Body of pancreas (tissue), 4 donors: ENCODE measurements at regions not wholly inside any gene's neighbourhood (a gene's known extent, or its start where the extent isn't known, plus 50 kb on each side); places are given as distances from the start of the nearest gene placed in this dataset.

Source experiments
- ATAC-seq: fragments of 150-250 bp; one replicate; pipeline ENCODE4 v1.9.1; 2016
- DNase-seq, 4 donors: peaks; one replicate each; pipeline ENCODE4 v3.0.0-alpha.2; 2019
- H3K27ac ChIP-seq, 4 donors: fragments of 200-600 bp; sonication (generic); 1 replicate in 3 of 4; 2 replicates in 1 of 4; pipeline versions ENCODE4 v1.5.1 to v1.6.1; 2016 to 2019; ENCODE audit warnings: mild to moderate bottlenecking in 1 of 4, mixed read lengths in 1 of 4, moderate library complexity in 1 of 4
- H3K27me3 ChIP-seq, 2 donors: fragments of 200-600 bp; sonication (generic); one replicate each; pipeline ENCODE4 v1.6.0; 2016; ENCODE audit warnings: mild to moderate bottlenecking in 1 of 2
- H3K36me3 ChIP-seq, 2 donors: fragments of 200-600 bp; sonication (generic); replicated peaks in 1 of 2; 2 replicates each; pipeline ENCODE4 v1.5.1; 2016; ENCODE audit warnings: low read depth in 2 of 2; ENCODE audit not compliant: insufficient read depth in 1 of 2
- H3K4me1 ChIP-seq: fragments of 200-600 bp; sonication (generic); one replicate; pipeline ENCODE4 v1.6.0; 2016
- H3K4me3 ChIP-seq, 2 donors: fragments of 200-600 bp; sonication (generic); 1 replicate in 1 of 2; 2 replicates in 1 of 2; pipeline ENCODE4 v1.5.1; 2016 to 2019
- H3K9me3 ChIP-seq, 3 donors: fragments of 200-600 bp; sonication (generic); 1 replicate in 2 of 3; 2 replicates in 1 of 3; pipeline ENCODE4 v1.5.1; 2016
- CTCF ChIP-seq, 7 experiments: fragments of 450-650 bp in 4 of 7; fragments of 200-600 bp in 3 of 7; sonication (generic) in 3 of 7; IDR thresholded peaks; one replicate each; pipeline ENCODE4 v1.5.1; 2016 to 2019; ENCODE audit warnings: antibody characterized with exemption in 7 of 7
- POLR2A ChIP-seq, 3 donors: fragments of 450-650 bp; IDR thresholded peaks; one replicate each; pipeline ENCODE4 v1.6.1; 2016; ENCODE audit warnings: antibody characterized with exemption in 3 of 3, mild to moderate bottlenecking in 2 of 3
- WGBS, 2 donors: methylation state at CpG; one replicate each; pipeline ENCODE4 v1.1.5; 2017; 5-methylcytosine and 5-hydroxymethylcytosine counted together
- intact Hi-C: fragments of 100-400 bp; cut with DNase I; formaldehyde crosslinking; loops from one replicate; pipeline ENCODE4 v1.15.1; 2023

GRCh38 chr2:37792366-37792765 lies 120.9 kb upstream of the CDC42EP3 start:
- 89 to 91% methylated on average over 1 of the region's 1 CpG for WGBS, 2 donors
- peaks cover 0 to 12% (median 4%) of the 10 kb centered on the region in 3 donors for H3K9me3 ChIP-seq

GRCh38 chr2:37793004-37793403 lies 121.6 kb upstream of the CDC42EP3 start:
- intact Hi-C loops = no loop called here
- H3K4me1 ChIP-seq = no peaks in the 10 kb centered on the region
- no peak overlapping the region for H3K4me3 ChIP-seq
- peaks cover 0 to 12% (median 4%) of the 10 kb centered on the region in 3 donors for H3K9me3 ChIP-seq
- TF ChIP-seq CTCF (IDR thresholded peaks at IDR 0.05) (no peak), POLR2A (IDR thresholded peaks at IDR 0.05) (no peak)
- no peak overlapping the region for H3K27ac ChIP-seq
- peaks cover 0 to 3% of the 10 kb centered on the region in 2 donors for H3K27me3 ChIP-seq
- 93 to 100% methylated on average over 1 of the region's 1 CpG for WGBS, 2 donors
- H3K36me3 ChIP-seq = no peaks in the 10 kb centered on the region
- no peak for ATAC-seq
- DNase-seq = no peak

More at GRCh38 chr2:37792366-37792765, 120.9 kb upstream of the CDC42EP3 start:
- Histone ChIP-seq H3K4me3 (no peak overlapping the region), H3K4me1 (no peaks in the 10 kb centered on the region), H3K36me3 (no peaks in the 10 kb centered on the region), H3K27ac (no peak overlapping the region), H3K27me3 (peaks cover 0 to 3% of the 10 kb centered on the region in 2 donors)
- TF ChIP-seq CTCF (IDR thresholded peaks at IDR 0.05) (no peak), POLR2A (IDR thresholded peaks at IDR 0.05) (no peak)
- ATAC-seq (no peak), DNase-seq (no peak)
- intact Hi-C loops = no loop called here

GRCh38 chr2:37794717-37795116 lies 123.3 kb upstream of the CDC42EP3 start:
- ATAC-seq (no peak), DNase-seq (no peak)
- TF ChIP-seq CTCF (IDR thresholded peaks at IDR 0.05) (no peak), POLR2A (IDR thresholded peaks at IDR 0.05) (no peak)
- H3K9me3 ChIP-seq = no peaks in the 10 kb centered on the region
- intact Hi-C loops = no loop called here
- H3K4me1 ChIP-seq = no peaks in the 10 kb centered on the region
- H3K27ac ChIP-seq = no peak overlapping the region
- no peaks in the 10 kb centered on the region for H3K27me3 ChIP-seq
- H3K36me3 ChIP-seq = no peaks in the 10 kb centered on the region
- no peak overlapping the region for H3K4me3 ChIP-seq

GRCh38 chr2:37795456-37795855 lies 124.0 kb upstream of the CDC42EP3 start:
- Histone ChIP-seq H3K27me3 (no peaks in the 10 kb centered on the region), H3K36me3 (no peaks in the 10 kb centered on the region), H3K4me1 (no peaks in the 10 kb centered on the region), H3K4me3 (no peak overlapping the region), H3K27ac (no peak overlapping the region), H3K9me3 (no peaks in the 10 kb centered on the region)
- no peak for ATAC-seq
- no peak for DNase-seq
- no peak for TF ChIP-seq POLR2A (IDR thresholded peaks at IDR 0.05)
- 85 to 92% methylated on average over 1 of the region's 1 CpG for WGBS, 2 donors
- intact Hi-C loops = no loop called here

- 71 to 82% methylated on average over 2 of the region's 2 CpGs for WGBS, 2 donors
- DNase-seq = no peak
- H3K4me1 ChIP-seq = no peaks in the 10 kb centered on the region
Measured at GRCh38 chr2:37795938-37796337, 124.5 kb upstream of the CDC42EP3 start.

More at GRCh38 chr2:37795938-37796337, 124.5 kb upstream of the CDC42EP3 start:
- H3K27me3 ChIP-seq = no peaks in the 10 kb centered on the region
- ATAC-seq = no peak
- H3K27ac ChIP-seq = no peak overlapping the region
- H3K36me3 ChIP-seq = no peaks in the 10 kb centered on the region
- intact Hi-C loops = no loop called here
- no peak overlapping the region for H3K4me3 ChIP-seq
- no peaks in the 10 kb centered on the region for H3K9me3 ChIP-seq
- TF ChIP-seq POLR2A (IDR thresholded peaks at IDR 0.05) (no peak), CTCF (IDR thresholded peaks at IDR 0.05) (no peak)
